NCI-H2196 treated with DMSO at 0.1 percent for 48 hours (cell line): ENCODE measurements at regions not wholly inside any gene's neighbourhood (a gene's known extent, or its start where the extent isn't known, plus 50 kb on each side); places are given as distances from the start of the nearest gene placed in this dataset.

ENCODE experiments used
- DNase-seq: peaks from one replicate; lab custom pipeline; 2025; ENCODE audit not compliant: unreplicated experiment; lab: John Stamatoyannopoulos, UW

- DNase-seq: no peak
Observed at GRCh38 chr2:16049406-16049805, 109.1 kb downstream of the MYCN start.

- no peak for DNase-seq
Observed at GRCh38 chr2:16048466-16048865, 108.1 kb downstream of the MYCN start.

- DNase-seq: no peak
Observed at GRCh38 chr2:16047701-16048100, 107.4 kb downstream of the MYCN start.

GRCh38 chr2:16046649-16047048, 106.3 kb downstream of the MYCN start:
- no peak for DNase-seq

GRCh38 chr2:16045653-16046352, 105.5 kb downstream of the MYCN start:
- no peak for DNase-seq

GRCh38 chr2:16044946-16045456, 104.7 kb downstream of the MYCN start:
- no peak for DNase-seq

GRCh38 chr2:16043627-16044026, 103.3 kb downstream of the MYCN start:
- no peak for DNase-seq

- no peak for DNase-seq
Observed at GRCh38 chr2:16043192-16043591, 102.8 kb downstream of the MYCN start.

GRCh38 chr2:16042201-16042700, 101.9 kb downstream of the MYCN start:
- DNase-seq: no peak

- no peak for DNase-seq
Observed at GRCh38 chr2:16040271-16041010, 100.1 kb downstream of the MYCN start.

GRCh38 chr2:16039823-16040222, 99.5 kb downstream of the MYCN start:
- DNase-seq: no peak

GRCh38 chr2:16039055-16039454, 98.7 kb downstream of the MYCN start:
- DNase-seq: no peak

- no peak for DNase-seq
Observed at GRCh38 chr2:16038621-16039020, 98.3 kb downstream of the MYCN start.

- DNase-seq: no peak
Observed at GRCh38 chr2:16037808-16038457, 97.6 kb downstream of the MYCN start.

- DNase-seq: no peak
Observed at GRCh38 chr2:16036951-16037350, 96.6 kb downstream of the MYCN start.

GRCh38 chr2:16035747-16036745, 95.7 kb downstream of the MYCN start:
- DNase-seq: no peak

- DNase-seq: no peak
Observed at GRCh38 chr2:16034975-16035746, 94.8 kb downstream of the MYCN start.

- no peak for DNase-seq
Observed at GRCh38 chr2:16034151-16034974, 94.0 kb downstream of the MYCN start.

- DNase-seq: no peak
Observed at GRCh38 chr2:16033032-16033293, 92.6 kb downstream of the MYCN start.
